Hematopoietic multipotent progenitor cell treated with erythropoietin and hydrocortisone succinate and interleukin-3 and kit ligand, for 15 days (in vitro differentiated cells): ENCODE measurements at regions not wholly inside any gene's neighbourhood (a gene's known extent, or its start where the extent isn't known, plus 50 kb on each side); places are given as distances from the start of the nearest gene placed in this dataset.

Experiments used
- DNase-seq: peaks from one replicate; pipeline ENCODE4 v3.0.0-alpha.2; 2015; ENCODE audit warnings: low spot score

GRCh38 chr16:13553453-13553985, 366.4 kb upstream of the ERCC4 start:
- no peak for DNase-seq

- no peak for DNase-seq
Measured at GRCh38 chr16:13554005-13554404, 365.9 kb upstream of the ERCC4 start.

- DNase-seq = no peak
Measured at GRCh38 chr16:13554643-13555042, 365.3 kb upstream of the ERCC4 start.

- no peak for DNase-seq
Measured at GRCh38 chr16:13557418-13557817, 362.5 kb upstream of the ERCC4 start.

GRCh38 chr16:13558752-13559151, 361.2 kb upstream of the ERCC4 start:
- DNase-seq = no peak

GRCh38 chr16:13559624-13560023, 360.3 kb upstream of the ERCC4 start:
- DNase-seq = no peak

GRCh38 chr16:13560151-13560550, 359.8 kb upstream of the ERCC4 start:
- no peak for DNase-seq

GRCh38 chr16:13561291-13562070, 358.5 kb upstream of the ERCC4 start:
- no peak for DNase-seq

- DNase-seq = no peak
Measured at GRCh38 chr16:13568803-13569202, 351.2 kb upstream of the ERCC4 start.

- DNase-seq = no peak
Measured at GRCh38 chr16:13569986-13570385, 350.0 kb upstream of the ERCC4 start.

GRCh38 chr16:13571036-13571435, 348.9 kb upstream of the ERCC4 start:
- DNase-seq = no peak

- DNase-seq = no peak
Measured at GRCh38 chr16:13573903-13574302, 346.1 kb upstream of the ERCC4 start.

- DNase-seq = no peak
Measured at GRCh38 chr16:13586051-13586450, 333.9 kb upstream of the ERCC4 start.

- no peak for DNase-seq
Measured at GRCh38 chr16:13587181-13587580, 332.8 kb upstream of the ERCC4 start.

GRCh38 chr16:13594823-13595222, 325.1 kb upstream of the ERCC4 start:
- DNase-seq = no peak

- DNase-seq = no peak
Measured at GRCh38 chr16:13606804-13607203, 313.1 kb upstream of the ERCC4 start.

- DNase-seq = no peak
Measured at GRCh38 chr16:13607289-13607688, 312.7 kb upstream of the ERCC4 start.

GRCh38 chr16:13611596-13611995, 308.4 kb upstream of the ERCC4 start:
- DNase-seq = no peak

GRCh38 chr16:13612623-13613022, 307.3 kb upstream of the ERCC4 start:
- no peak for DNase-seq

- DNase-seq = no peak
Measured at GRCh38 chr16:13613165-13613564, 306.8 kb upstream of the ERCC4 start.

GRCh38 chr16:13621639-13622038, 298.3 kb upstream of the ERCC4 start:
- no peak for DNase-seq

- DNase-seq = no peak
Measured at GRCh38 chr16:13628156-13628555, 291.8 kb upstream of the ERCC4 start.

GRCh38 chr16:13629704-13630103, 290.2 kb upstream of the ERCC4 start:
- no peak for DNase-seq

- no peak for DNase-seq
Measured at GRCh38 chr16:13630374-13630773, 289.6 kb upstream of the ERCC4 start.
